CD14-positive monocyte (primary cell): ENCODE measurements at regions not wholly inside any gene's neighbourhood (a gene's known extent, or its start where the extent isn't known, plus 50 kb on each side); places are given as distances from the start of the nearest gene placed in this dataset.

Experiments used
- DNase-seq, 3 donors: peaks; one replicate each; pipeline ENCODE4 v3.0.0-alpha.2; 2011 to 2022
- H2AFZ ChIP-seq: 2 replicates; pipeline ENCODE4 v1.6.0; 2012; ENCODE audit warnings: mild to moderate bottlenecking, low read depth, low read length, inconsistent platforms; ENCODE audit not compliant: insufficient read depth, poor library complexity, severe bottlenecking
- H3K27ac ChIP-seq, 2 donors: 1 replicate in 1 of 2; 2 replicates in 1 of 2; pipeline ENCODE4 v1.5.1; 2012 to 2013; ENCODE audit warnings: low read length in 2 of 2, control low read depth in 1 of 2, inconsistent platforms in 1 of 2, low read depth in 1 of 2, mild to moderate bottlenecking in 1 of 2
- H3K27me3 ChIP-seq, 2 donors: one replicate each; pipeline versions ENCODE4 v1.6.0 to v1.6.1; 2011 to 2013; ENCODE audit warnings: low read length in 2 of 2; ENCODE audit not compliant: control insufficient read depth in 2 of 2, insufficient read depth in 2 of 2
- H3K36me3 ChIP-seq, 2 donors: replicated peaks in 1 of 2; 1 replicate in 1 of 2; 2 replicates in 1 of 2; pipeline versions ENCODE4 v1.5.1 to v1.6.1; 2012 to 2013; ENCODE audit warnings: low read length in 2 of 2, control low read depth in 1 of 2, inconsistent platforms in 1 of 2, mild to moderate bottlenecking in 1 of 2; ENCODE audit not compliant: insufficient read depth in 2 of 2, control insufficient read depth in 1 of 2
- H3K4me1 ChIP-seq, 2 donors: 1 replicate in 1 of 2; 2 replicates in 1 of 2; pipeline versions ENCODE4 v1.5.1 to v1.6.1; 2012 to 2013; ENCODE audit warnings: low read length in 2 of 2, control low read depth in 1 of 2, inconsistent platforms in 1 of 2, mild to moderate bottlenecking in 1 of 2, moderate library complexity in 1 of 2; ENCODE audit not compliant: insufficient read depth in 2 of 2, control insufficient read depth in 1 of 2
- H3K4me2 ChIP-seq: replicated peaks from 2 replicates; pipeline ENCODE3; 2012; ENCODE audit warnings: low read length, moderate library complexity, mild to moderate bottlenecking; ENCODE audit not compliant: poor library complexity, severe bottlenecking; ENCODE audit errors: extremely low read depth
- H3K4me3 ChIP-seq, 3 experiments: fragments of 200-600 bp in 1 of 3; sonication (generic) in 1 of 3; replicated peaks in 1 of 3; 1 replicate in 2 of 3; 2 replicates in 1 of 3; pipeline ENCODE4 v1.5.1; 2011 to 2013; ENCODE audit warnings: low read length in 3 of 3, mild to moderate bottlenecking in 3 of 3, control low read depth in 2 of 3, low read depth in 2 of 3, inconsistent platforms in 1 of 3, moderate library complexity in 1 of 3
- H3K79me2 ChIP-seq: 2 replicates; pipeline ENCODE4 v1.6.0; 2012; ENCODE audit warnings: mild to moderate bottlenecking, control low read depth, inconsistent platforms, low read length, moderate library complexity; ENCODE audit not compliant: insufficient read depth
- H3K9ac ChIP-seq: 2 replicates; pipeline ENCODE4 v1.6.0; 2017; ENCODE audit warnings: low read length, mild to moderate bottlenecking; ENCODE audit not compliant: insufficient read depth, poor library complexity, severe bottlenecking
- H3K9me3 ChIP-seq, 2 donors: replicated peaks in 1 of 2; 1 replicate in 1 of 2; 2 replicates in 1 of 2; pipeline versions ENCODE4 v1.5.1 to v1.6.1; 2012 to 2013; ENCODE audit warnings: low read length in 2 of 2, control low read depth in 1 of 2; ENCODE audit not compliant: control insufficient read depth in 1 of 2, insufficient read depth in 1 of 2
- H4K20me1 ChIP-seq: 2 replicates; pipeline ENCODE4 v1.6.0; 2012; ENCODE audit warnings: mild to moderate bottlenecking, low read length, control low read depth, moderate library complexity; ENCODE audit not compliant: insufficient read depth
- H3K27ac Mint-ChIP-seq, 7 donors: one replicate each; pipeline ENCODE4 v1.8.0; 2020; ENCODE audit warnings: mild to moderate bottlenecking in 7 of 7, mixed read lengths in 7 of 7, moderate library complexity in 6 of 7, inconsistent platforms in 2 of 7
- H3K27me3 Mint-ChIP-seq, 3 donors: one replicate each; pipeline ENCODE4 v1.8.0; 2021 to 2022; ENCODE audit warnings: low read depth in 3 of 3, mild to moderate bottlenecking in 3 of 3, mixed read lengths in 3 of 3, moderate library complexity in 3 of 3, inconsistent platforms in 1 of 3
- H3K36me3 Mint-ChIP-seq, 2 donors: one replicate each; pipeline ENCODE4 v1.8.0; 2020; ENCODE audit warnings: mixed read lengths in 2 of 2, inconsistent platforms in 1 of 2, mild to moderate bottlenecking in 1 of 2
- H3K4me1 Mint-ChIP-seq: one replicate; pipeline ENCODE4 v1.8.0; 2020; ENCODE audit warnings: mild to moderate bottlenecking, mixed read lengths
- H3K4me3 Mint-ChIP-seq, 2 donors: one replicate each; pipeline ENCODE4 v1.8.0; 2020; ENCODE audit warnings: mild to moderate bottlenecking in 2 of 2, mixed read lengths in 2 of 2, moderate library complexity in 1 of 2
- H3K9me3 Mint-ChIP-seq, 7 donors: one replicate each; pipeline ENCODE4 v1.8.0; 2020 to 2022; ENCODE audit warnings: mixed read lengths in 7 of 7, mild to moderate bottlenecking in 6 of 7, moderate library complexity in 6 of 7, inconsistent platforms in 2 of 7
- CTCF ChIP-seq: fragments of 200-600 bp; IDR thresholded peaks from one replicate; pipeline ENCODE4 v1.8.0; 2022; ENCODE audit warnings: antibody characterized with exemption, mild to moderate bottlenecking
- WGBS: methylation state at CpG from one replicate; pipeline ENCODE4 v1.1.5; 2013; ENCODE audit warnings: missing lambda C conversion rate; ENCODE audit not compliant: insufficient coverage; 5-methylcytosine and 5-hydroxymethylcytosine counted together
- intact Hi-C, 2 donors: fragments of 100-400 bp; cut with micrococcal nuclease; formaldehyde crosslinking; loops; one replicate each; pipeline versions ENCODE4 v1.15.0 to v1.15.1; 2023

- Mint-ChIP-seq H3K4me1 (no peaks in the 10 kb centered on the region), H3K36me3 (no peaks in the 10 kb centered on the region), H3K27ac (no peak overlapping the region), H3K27me3 (no peaks in the 10 kb centered on the region), H3K9me3 (peaks cover 3 to 14% (median 7%) of the 10 kb centered on the region in 7 donors), H3K4me3 (no peak overlapping the region)
- Histone ChIP-seq H3K27ac (no peak overlapping the region), H3K4me1 (no peaks in the 10 kb centered on the region), H3K4me3 (no peak overlapping the region), H3K79me2 (no peaks in the 10 kb centered on the region), H2AFZ (no peak overlapping the region), H3K9ac (no peak overlapping the region), H3K4me2 (no peak overlapping the region), H3K9me3 (peaks cover 0 to 8% of the 10 kb centered on the region in 2 donors), H3K27me3 (no peaks in the 10 kb centered on the region), H3K36me3 (no peaks in the 10 kb centered on the region), H4K20me1 (no peaks in the 10 kb centered on the region)
- intact Hi-C loops = no loop called here
- no CpG with 5 or more reads among the region's 2 CpGs for WGBS
- no peak for TF ChIP-seq CTCF
- DNase-seq = no peak
Measured at GRCh38 chr6:164049517-164049988, 635.0 kb downstream of the QKI start.

DNA sequence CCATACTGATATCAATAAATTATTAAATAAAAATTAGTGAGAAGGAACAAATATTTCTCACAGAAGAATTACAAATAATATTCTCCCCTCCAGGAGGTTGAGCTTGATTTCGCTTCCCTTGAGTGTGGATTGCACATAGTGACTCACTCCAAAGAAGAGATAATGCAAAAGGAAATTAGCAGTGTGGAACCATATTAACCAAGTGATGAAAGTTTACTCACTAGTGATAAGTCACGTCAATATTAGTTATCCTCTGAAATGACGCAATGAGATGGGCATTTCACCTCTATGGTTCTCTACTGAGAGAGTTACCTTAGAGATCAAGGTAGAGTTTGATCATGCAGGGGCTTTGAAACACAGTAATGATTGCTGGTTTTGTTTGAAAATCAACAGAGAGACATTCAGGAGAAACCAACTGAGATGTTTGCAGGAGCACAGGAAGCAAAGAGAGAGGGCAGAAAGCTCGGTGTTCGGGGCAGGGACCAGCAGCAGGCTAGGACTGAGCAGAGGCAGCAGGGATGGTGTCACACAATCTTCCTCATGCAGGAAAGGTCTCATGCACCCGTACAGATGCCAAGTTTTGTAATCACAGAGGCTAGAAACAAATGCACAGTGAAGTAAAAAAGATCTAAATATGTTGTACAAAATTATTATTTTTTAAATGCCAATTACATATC, 634.5 kb downstream of the QKI start:
- Histone ChIP-seq H3K27ac (no peak overlapping the region), H4K20me1 (no peaks in the 10 kb centered on the region), H3K4me3 (no peak overlapping the region), H3K4me2 (no peak overlapping the region), H3K79me2 (no peaks in the 10 kb centered on the region), H3K9ac (no peak overlapping the region), H2AFZ (no peak overlapping the region), H3K4me1 (no peaks in the 10 kb centered on the region), H3K27me3 (no peaks in the 10 kb centered on the region), H3K36me3 (no peaks in the 10 kb centered on the region), H3K9me3 (peaks cover 0 to 8% of the 10 kb centered on the region in 2 donors)
- TF ChIP-seq CTCF = no peak
- H3K4me3 Mint-ChIP-seq = no peak overlapping the region
- H3K27me3 Mint-ChIP-seq = no peaks in the 10 kb centered on the region
- intact Hi-C loops = no loop called here
- no peak for DNase-seq
- peaks cover 3 to 14% (median 7%) of the 10 kb centered on the region in 7 donors for H3K9me3 Mint-ChIP-seq
- H3K36me3 Mint-ChIP-seq = no peaks in the 10 kb centered on the region
- H3K4me1 Mint-ChIP-seq = no peaks in the 10 kb centered on the region
- 97% methylated on average over 3 of the region's 6 CpGs for WGBS
- H3K27ac Mint-ChIP-seq = no peak overlapping the region
